Keratinocyte (primary cell): ENCODE measurements at regions not wholly inside any gene's neighbourhood (a gene's known extent, or its start where the extent isn't known, plus 50 kb on each side); places are given as distances from the start of the nearest gene placed in this dataset.

Source experiments
- DNase-seq: peaks from one replicate; pipeline ENCODE4 v3.0.0-alpha.2; 2011; ENCODE audit warnings: low read depth, missing footprints, low spot score
- FAIRE-seq: peaks from 2 replicates; lab custom pipeline; 2011; peaks lifted over from hg19 to GRCh38; lab: Jason Lieb, UNC
- H2AFZ ChIP-seq: 2 replicates; pipeline ENCODE4 v1.6.0; 2012; ENCODE audit warnings: low read length, control low read depth, inconsistent platforms; ENCODE audit not compliant: control insufficient read depth
- H3K27ac ChIP-seq: 2 replicates; pipeline ENCODE4 v1.5.1; 2011; ENCODE audit warnings: low read length; ENCODE audit not compliant: control insufficient read depth, insufficient read depth
- H3K27me3 ChIP-seq: 3 replicates; pipeline ENCODE4 v1.6.0; 2011; ENCODE audit warnings: low read length; ENCODE audit not compliant: control insufficient read depth, insufficient read depth; ENCODE audit errors: extremely low read depth
- H3K36me3 ChIP-seq, 2 experiments: 2 replicates in 1 of 2; 3 replicates in 1 of 2; pipeline ENCODE4 v1.5.1; 2011; ENCODE audit warnings: low read length in 2 of 2, mild to moderate bottlenecking in 1 of 2; ENCODE audit not compliant: control insufficient read depth in 2 of 2, insufficient read depth in 2 of 2; ENCODE audit errors: extremely low read depth in 1 of 2
- H3K4me1 ChIP-seq: 3 replicates; pipeline ENCODE4 v1.5.1; 2011; ENCODE audit warnings: low read length; ENCODE audit not compliant: control insufficient read depth, insufficient read depth; ENCODE audit errors: extremely low read depth
- H3K4me2 ChIP-seq: 3 replicates; pipeline ENCODE4 v1.6.0; 2011; ENCODE audit warnings: low read depth, low read length; ENCODE audit not compliant: control insufficient read depth, insufficient read depth; ENCODE audit errors: extremely low read depth
- H3K4me3 ChIP-seq, 3 experiments: fragments of 200-600 bp in 1 of 3; sonication (generic) in 1 of 3; 2 replicates in 2 of 3; 3 replicates in 1 of 3; pipeline ENCODE4 v1.5.1; 2011 to 2016; ENCODE audit warnings: low read length in 3 of 3, mild to moderate bottlenecking in 3 of 3, control low read depth in 2 of 3, inconsistent platforms in 1 of 3, low read depth in 1 of 3, mixed read lengths in 1 of 3, mixed run types in 1 of 3, moderate library complexity in 1 of 3; ENCODE audit not compliant: control insufficient read depth in 2 of 3, insufficient read depth in 2 of 3; ENCODE audit errors: extremely low read depth in 1 of 3
- H3K79me2 ChIP-seq: 2 replicates; pipeline ENCODE4 v1.6.0; 2012; ENCODE audit warnings: low read length; ENCODE audit not compliant: control insufficient read depth, insufficient read depth
- H3K9ac ChIP-seq: 3 replicates; pipeline ENCODE4 v1.6.0; 2011; ENCODE audit warnings: low read length; ENCODE audit not compliant: control insufficient read depth, insufficient read depth; ENCODE audit errors: extremely low read depth
- H3K9me1 ChIP-seq: 3 replicates; pipeline ENCODE4 v1.6.0; 2011; ENCODE audit warnings: low read length; ENCODE audit not compliant: control insufficient read depth, insufficient read depth; ENCODE audit errors: extremely low read depth
- H3K9me3 ChIP-seq: 2 replicates; pipeline ENCODE4 v1.5.1; 2012; ENCODE audit warnings: low read depth, low read length; ENCODE audit not compliant: control insufficient read depth
- H4K20me1 ChIP-seq: 3 replicates; pipeline ENCODE4 v1.6.0; 2011; ENCODE audit warnings: low read length; ENCODE audit not compliant: control insufficient read depth, insufficient read depth; ENCODE audit errors: extremely low read depth
- CTCF ChIP-seq, 3 experiments: IDR thresholded peaks in 1 of 3; conservative IDR thresholded peaks in 1 of 3; optimal IDR thresholded peaks in 1 of 3; 2 replicates in 2 of 3; 3 replicates in 1 of 3; pipeline versions ENCODE3 to v1.5.1; 2011; ENCODE audit warnings: low read length in 3 of 3, mild to moderate bottlenecking in 3 of 3, moderate library complexity in 2 of 3, control low read depth in 1 of 3, inconsistent platforms in 1 of 3; ENCODE audit not compliant: insufficient read depth in 2 of 3; ENCODE audit errors: extremely low read depth in 1 of 3
- EZH2 ChIP-seq: IDR thresholded peaks from one replicate; pipeline ENCODE4 v1.6.1; 2012; ENCODE audit warnings: inconsistent platforms, mild to moderate bottlenecking, low read length, moderate library complexity
- dilution Hi-C: fragments of 300-500 bp; cut with MboI; formaldehyde crosslinking; loops from one replicate; pipeline ENCODE4 v1.7.0; 2020; ENCODE audit warnings: low sequenced_read_pairs; ENCODE audit not compliant: extremely low pct_ligation_motif_present

GRCh38 chr2:121966663-121967062 lies 211.2 kb downstream of the TSN start:
- H3K9ac ChIP-seq = no peak overlapping the region
- no peaks in the 10 kb centered on the region for H3K36me3 ChIP-seq
- H3K4me2 ChIP-seq = no peak overlapping the region
- dilution Hi-C loops = no loop called here
- H3K4me1 ChIP-seq = no peaks in the 10 kb centered on the region
- no peaks in the 10 kb centered on the region for H4K20me1 ChIP-seq
- DNase-seq (no peak), FAIRE-seq (no peak)
- H2AFZ ChIP-seq = no peak overlapping the region
- TF ChIP-seq EZH2 (no peak), CTCF (optimal IDR thresholded peaks at IDR 0.05 in 1 of 3, IDR thresholded peaks at IDR 0.05 in 1 of 3, conservative IDR thresholded peaks at IDR 0.05 in 1 of 3; ENCODE audit: extremely low read depth in 1 of 3, insufficient read depth in 2 of 3, low read length in 3 of 3) (no peak)
- H3K27me3 ChIP-seq = no peaks in the 10 kb centered on the region
- no peaks in the 10 kb centered on the region for H3K9me3 ChIP-seq
- no peaks in the 10 kb centered on the region for H3K9me1 ChIP-seq
- no peak overlapping the region for H3K27ac ChIP-seq
- H3K79me2 ChIP-seq = no peaks in the 10 kb centered on the region
- no peak overlapping the region for H3K4me3 ChIP-seq

- H3K27ac ChIP-seq = no peak overlapping the region
Observed at GRCh38 chr2:121969166-121969565, 213.7 kb downstream of the TSN start.

More at GRCh38 chr2:121969166-121969565, 213.7 kb downstream of the TSN start:
- DNase-seq (no peak), FAIRE-seq (no peak)
- Histone ChIP-seq H3K27me3 (no peaks in the 10 kb centered on the region), H3K4me1 (no peaks in the 10 kb centered on the region), H3K4me3 (no peak overlapping the region), H2AFZ (no peak overlapping the region), H3K79me2 (no peaks in the 10 kb centered on the region), H3K9me3 (no peaks in the 10 kb centered on the region), H3K9ac (no peak overlapping the region), H4K20me1 (no peaks in the 10 kb centered on the region), H3K4me2 (no peak overlapping the region), H3K36me3 (no peaks in the 10 kb centered on the region), H3K9me1 (no peaks in the 10 kb centered on the region)
- no peak for TF ChIP-seq EZH2
- TF ChIP-seq CTCF (optimal IDR thresholded peaks at IDR 0.05 in 1 of 3, IDR thresholded peaks at IDR 0.05 in 1 of 3, conservative IDR thresholded peaks at IDR 0.05 in 1 of 3; ENCODE audit: extremely low read depth in 1 of 3, insufficient read depth in 2 of 3, low read length in 3 of 3) = no peak
- dilution Hi-C loops = no loop called here
